ENCODE measurements at regions not wholly inside any gene's neighbourhood (a gene's known extent, or its start where the extent isn't known, plus 50 kb on each side); places are given as distances from the start of the nearest gene placed in this dataset.
"Not testable (repeated sequence)": the region's sequence is repeated elsewhere in the genome, so short reads cannot be mapped to it uniquely, and the experiment has no call there.

- Mint-ChIP-seq H3K9me3 (no peaks in the 10 kb centered on the region), H3K4me1 (no peaks in the 10 kb centered on the region), H3K4me3 (no peak overlapping the region), H3K27me3 (peaks cover 2% of the 10 kb centered on the region), H3K36me3 (no peaks in the 10 kb centered on the region), H3K27ac (no peak overlapping the region)
Observed at GRCh38 chr2:138364554-138365162, 136.9 kb upstream of the SPOPL start.

DNA sequence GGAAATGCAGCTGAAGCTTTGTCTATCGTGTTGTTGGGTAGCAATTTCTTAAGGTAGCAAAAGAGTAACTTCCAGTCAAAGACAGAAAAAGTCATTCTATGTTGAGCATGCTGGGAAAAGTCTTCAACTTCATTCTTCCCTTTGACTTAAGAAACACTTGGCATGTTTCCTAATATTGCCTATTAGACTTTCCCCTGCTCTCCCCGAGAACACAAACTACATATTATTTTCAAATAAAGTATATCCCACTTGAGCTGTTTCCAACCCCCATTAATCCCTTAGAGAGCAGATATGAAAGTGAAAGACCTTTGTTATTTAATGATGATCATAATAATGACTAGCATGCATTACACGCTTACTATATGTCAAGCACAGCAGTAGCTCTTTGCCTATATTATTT lies 136.0 kb upstream of the SPOPL start:
- Mint-ChIP-seq H3K27ac (no peak overlapping the region), H3K4me3 (no peak overlapping the region), H3K9me3 (no peaks in the 10 kb centered on the region), H3K36me3 (no peaks in the 10 kb centered on the region), H3K4me1 (no peaks in the 10 kb centered on the region), H3K27me3 (peaks cover 2% of the 10 kb centered on the region)

GRCh38 chr2:138369856-138370255 lies 131.7 kb upstream of the SPOPL start:
- Mint-ChIP-seq H3K4me3 (no peak overlapping the region), H3K9me3 (no peaks in the 10 kb centered on the region), H3K27me3 (no peaks in the 10 kb centered on the region), H3K27ac (no peak overlapping the region), H3K4me1 (no peaks in the 10 kb centered on the region), H3K36me3 (no peaks in the 10 kb centered on the region)

DNA sequence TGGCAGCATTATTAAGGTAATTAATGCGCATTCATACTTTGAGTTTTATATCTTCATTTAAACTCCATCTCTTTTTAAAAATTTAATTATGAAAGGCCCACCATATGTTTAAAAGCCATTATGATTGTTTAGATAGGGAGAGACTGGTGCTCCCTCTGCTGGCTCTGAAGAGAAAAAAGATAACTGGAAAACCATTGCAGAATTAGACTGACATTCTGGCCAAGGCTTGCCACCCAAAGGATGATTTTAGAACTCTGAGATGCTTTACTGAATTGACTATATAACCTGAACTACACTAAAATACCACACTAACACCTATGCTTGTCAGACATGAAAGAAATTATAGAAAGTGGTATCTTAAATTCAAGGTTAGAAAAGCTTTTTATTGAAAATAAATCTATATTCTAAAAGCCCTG lies 127.6 kb upstream of the SPOPL start:
- Mint-ChIP-seq H3K4me1 (no peaks in the 10 kb centered on the region), H3K36me3 (no peaks in the 10 kb centered on the region), H3K27ac (no peak overlapping the region), H3K27me3 (no peaks in the 10 kb centered on the region), H3K9me3 (no peaks in the 10 kb centered on the region), H3K4me3 (no peak overlapping the region)

DNA sequence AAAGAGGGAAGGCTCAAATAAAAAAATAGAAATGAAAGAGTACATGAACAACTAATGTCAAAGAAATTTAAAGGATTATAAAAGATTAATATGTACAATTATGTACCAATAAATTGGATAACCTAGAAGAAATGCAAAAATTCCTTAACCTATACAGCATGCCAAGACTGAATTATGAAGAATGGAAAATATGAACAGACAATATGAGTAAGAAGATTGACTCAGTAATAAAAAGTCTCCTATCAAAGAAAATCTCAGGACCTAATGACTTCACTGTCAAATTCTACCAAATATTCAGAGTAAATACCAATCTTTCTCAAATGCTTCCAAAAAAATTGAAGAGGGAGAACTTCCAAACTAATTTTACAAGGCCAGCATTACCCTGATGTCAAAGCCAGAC lies 120.2 kb upstream of the SPOPL start:
- Mint-ChIP-seq H3K4me3 (no peak overlapping the region), H3K9me3 (peaks cover 7% of the 10 kb centered on the region), H3K27me3 (no peaks in the 10 kb centered on the region), H3K36me3 (no peaks in the 10 kb centered on the region), H3K4me1 (no peaks in the 10 kb centered on the region), H3K27ac (no peak overlapping the region)

DNA sequence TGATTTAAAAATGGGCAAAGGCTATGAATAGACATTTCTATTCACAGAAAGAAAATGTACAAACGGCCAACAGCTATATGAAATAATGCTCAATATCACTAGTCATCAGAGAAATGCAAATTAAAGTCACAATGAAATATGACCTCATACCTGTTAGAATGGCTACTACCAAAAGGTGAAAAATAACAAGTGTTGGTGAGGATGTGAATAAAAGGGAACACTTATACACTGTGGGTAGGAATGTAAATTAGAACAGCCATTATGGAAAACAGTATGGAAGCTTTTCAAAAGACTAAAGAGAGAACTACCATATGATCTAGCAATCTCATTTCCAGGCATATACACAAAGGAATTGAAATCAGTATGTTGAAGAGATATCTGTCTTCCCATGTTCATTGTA lies 118.9 kb upstream of the SPOPL start:
- no peaks in the 10 kb centered on the region for H3K36me3 Mint-ChIP-seq
- H3K4me3 Mint-ChIP-seq: no peak overlapping the region
- no peaks in the 10 kb centered on the region for H3K27me3 Mint-ChIP-seq
- no peaks in the 10 kb centered on the region for H3K4me1 Mint-ChIP-seq
- H3K9me3 Mint-ChIP-seq: peaks cover 7% of the 10 kb centered on the region
- no peak overlapping the region for H3K27ac Mint-ChIP-seq

DNA sequence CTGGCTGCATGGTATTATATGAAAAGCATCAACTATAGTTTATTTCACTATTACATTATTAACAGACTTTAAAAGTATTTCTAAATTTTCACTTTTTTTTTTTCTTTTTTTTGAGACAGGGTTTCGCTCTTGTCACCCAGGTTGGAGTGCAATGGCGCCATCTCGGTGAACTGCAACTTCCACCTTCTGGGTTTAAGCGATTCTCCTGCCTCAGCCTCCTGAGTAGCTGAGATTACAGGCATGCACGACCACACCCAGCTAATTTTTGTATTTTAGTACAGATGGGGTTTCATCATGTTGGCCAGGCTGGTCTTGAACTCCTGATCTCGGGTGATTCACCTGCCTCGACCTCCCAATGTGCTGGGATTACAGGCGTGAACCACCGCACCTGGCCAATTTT lies 115.4 kb upstream of the SPOPL start:
- H3K27ac Mint-ChIP-seq, H3K27me3 Mint-ChIP-seq, H3K36me3 Mint-ChIP-seq, H3K9me3 Mint-ChIP-seq, H3K4me3 Mint-ChIP-seq, H3K4me1 Mint-ChIP-seq: not testable (repeated sequence)

- Mint-ChIP-seq H3K4me3 (no peak overlapping the region), H3K4me1 (no peaks in the 10 kb centered on the region), H3K27me3 (no peaks in the 10 kb centered on the region), H3K9me3 (no peaks in the 10 kb centered on the region), H3K27ac (no peak overlapping the region), H3K36me3 (no peaks in the 10 kb centered on the region)
Observed at GRCh38 chr2:138389063-138389462, 112.5 kb upstream of the SPOPL start.

- no peaks in the 10 kb centered on the region for H3K36me3 Mint-ChIP-seq
- no peaks in the 10 kb centered on the region for H3K9me3 Mint-ChIP-seq
- no peak overlapping the region for H3K4me3 Mint-ChIP-seq
- H3K27me3 Mint-ChIP-seq: no peaks in the 10 kb centered on the region
- no peaks in the 10 kb centered on the region for H3K4me1 Mint-ChIP-seq
- H3K27ac Mint-ChIP-seq: no peak overlapping the region
Observed at GRCh38 chr2:138390316-138390945, 111.1 kb upstream of the SPOPL start.

GRCh38 chr2:138391946-138392345 lies 109.6 kb upstream of the SPOPL start:
- H3K4me3 Mint-ChIP-seq: no peak overlapping the region
- peaks cover under 1% of the 10 kb centered on the region for H3K9me3 Mint-ChIP-seq
- H3K36me3 Mint-ChIP-seq: no peaks in the 10 kb centered on the region
- H3K4me1 Mint-ChIP-seq: no peaks in the 10 kb centered on the region
- no peak overlapping the region for H3K27ac Mint-ChIP-seq
- H3K27me3 Mint-ChIP-seq: no peaks in the 10 kb centered on the region

DNA sequence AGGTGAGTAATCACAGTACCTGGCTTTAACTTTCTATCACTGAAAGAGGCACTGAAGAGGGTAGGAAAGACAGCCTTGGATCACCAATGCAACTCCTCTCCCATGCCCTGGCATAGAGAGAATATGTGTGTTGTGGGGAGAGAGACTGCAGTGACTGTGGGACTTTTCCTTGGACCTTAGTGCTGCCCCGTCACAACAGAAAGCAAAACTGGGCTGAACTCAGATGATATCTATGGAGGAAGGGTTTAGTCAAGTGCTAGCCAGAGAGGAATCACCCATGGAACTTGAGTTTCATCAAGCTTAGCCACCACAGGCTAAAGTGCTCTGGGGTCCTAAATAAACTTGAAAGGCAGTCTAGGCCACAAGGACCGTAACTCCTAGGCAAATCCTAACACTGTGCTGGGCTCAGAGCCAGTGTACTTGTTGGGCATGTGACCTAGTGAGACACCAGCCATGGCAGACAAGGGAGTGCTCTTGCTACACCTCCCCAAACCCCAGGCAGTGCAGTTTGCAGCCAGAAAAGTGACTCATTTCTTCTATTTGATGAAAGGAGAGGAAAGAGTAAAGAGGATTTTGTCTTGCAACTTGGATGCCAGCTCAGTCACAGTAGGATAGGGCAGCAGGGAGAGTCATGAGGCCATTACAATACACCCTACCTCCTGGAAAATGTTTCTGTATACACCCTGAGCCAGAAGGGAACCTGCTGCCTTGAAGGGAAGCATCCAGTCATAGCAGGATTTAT lies 105.8 kb upstream of the SPOPL start:
- Mint-ChIP-seq H3K4me3 (no peak overlapping the region), H3K36me3 (peaks cover 3% of the 10 kb centered on the region), H3K27ac (no peak overlapping the region), H3K27me3 (peaks cover 1% of the 10 kb centered on the region), H3K9me3 (peaks cover 22% of the 10 kb centered on the region), H3K4me1 (no peaks in the 10 kb centered on the region)

- Mint-ChIP-seq H3K36me3 (peaks cover 3% of the 10 kb centered on the region), H3K27me3 (peaks cover 1% of the 10 kb centered on the region), H3K4me1 (no peaks in the 10 kb centered on the region), H3K9me3 (peaks cover 32% of the 10 kb centered on the region), H3K4me3 (no peak overlapping the region), H3K27ac (no peak overlapping the region)
Observed at GRCh38 chr2:138396843-138397242, 104.7 kb upstream of the SPOPL start.

DNA sequence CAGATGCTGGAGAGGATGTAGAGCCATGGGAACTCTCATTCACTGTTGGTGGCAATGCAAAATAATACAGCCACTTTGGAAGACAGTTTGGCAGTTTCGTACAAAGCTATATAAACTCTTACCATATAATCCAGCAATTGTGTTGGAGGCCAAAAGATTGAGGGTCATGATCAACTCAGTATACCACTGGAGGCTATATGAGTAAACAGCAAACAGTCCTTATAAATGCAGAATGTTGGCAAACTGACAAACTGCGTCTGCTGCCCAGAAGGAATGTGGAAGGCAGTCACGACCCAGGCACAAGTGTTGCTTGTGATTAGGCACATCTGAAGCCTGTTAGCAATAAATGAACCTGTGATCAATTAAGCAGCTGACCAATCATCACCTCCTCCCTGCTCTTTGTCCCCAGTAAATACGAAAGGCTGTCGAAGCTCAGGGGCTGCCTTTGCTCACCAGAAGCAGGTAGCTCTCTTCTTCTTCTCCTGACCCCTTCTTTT lies 98.1 kb upstream of the SPOPL start:
- H3K36me3 Mint-ChIP-seq: no peaks in the 10 kb centered on the region
- peaks cover 1% of the 10 kb centered on the region for H3K27me3 Mint-ChIP-seq
- H3K4me3 Mint-ChIP-seq: no peak overlapping the region
- no peak overlapping the region for H3K27ac Mint-ChIP-seq
- H3K9me3 Mint-ChIP-seq: peaks cover 18% of the 10 kb centered on the region
- H3K4me1 Mint-ChIP-seq: no peaks in the 10 kb centered on the region

- Mint-ChIP-seq H3K4me1 (no peaks in the 10 kb centered on the region), H3K27me3 (peaks cover 5% of the 10 kb centered on the region), H3K36me3 (peaks cover 5% of the 10 kb centered on the region), H3K27ac (no peak overlapping the region), H3K9me3 (peaks cover 24% of the 10 kb centered on the region), H3K4me3 (no peak overlapping the region)
Observed at GRCh38 chr2:138414014-138414413, 87.6 kb upstream of the SPOPL start.

GRCh38 chr2:138415985-138416384 lies 85.6 kb upstream of the SPOPL start:
- Mint-ChIP-seq H3K4me1 (no peaks in the 10 kb centered on the region), H3K27me3 (peaks cover 2% of the 10 kb centered on the region), H3K36me3 (peaks cover 5% of the 10 kb centered on the region), H3K27ac (no peak overlapping the region), H3K4me3 (no peak overlapping the region), H3K9me3 (peaks cover 15% of the 10 kb centered on the region)

DNA sequence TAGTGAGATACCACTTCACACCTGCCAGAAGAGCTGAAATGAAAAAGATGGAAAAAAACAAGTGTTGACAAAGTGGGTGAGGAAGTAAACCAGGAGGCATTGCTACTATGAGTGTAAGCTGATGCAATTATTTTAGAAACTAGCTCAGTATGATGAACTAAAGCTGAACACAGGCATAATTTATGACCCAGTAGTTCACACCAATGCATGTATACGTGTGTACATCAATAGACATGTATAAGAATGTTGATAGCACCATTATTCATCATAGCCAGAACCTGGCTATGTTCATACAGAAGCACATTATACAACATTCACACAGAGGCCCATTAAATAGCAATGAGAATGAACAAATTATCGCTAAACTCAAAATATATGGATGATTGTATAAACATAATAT lies 83.1 kb upstream of the SPOPL start:
- Mint-ChIP-seq H3K36me3 (peaks cover 5% of the 10 kb centered on the region), H3K27me3 (peaks cover 2% of the 10 kb centered on the region), H3K27ac (no peak overlapping the region), H3K4me3 (no peak overlapping the region), H3K9me3 (peaks cover 15% of the 10 kb centered on the region), H3K4me1 (no peaks in the 10 kb centered on the region)
